HepG2 (cell line): ENCODE measurements at regions not wholly inside any gene's neighbourhood (a gene's known extent, or its start where the extent isn't known, plus 50 kb on each side); places are given as distances from the start of the nearest gene placed in this dataset.

Source experiments
- ATAC-seq: fragments of 200-7000 bp; cut with Tn5 transposase; 3 replicates; pipeline ENCODE4 v1.9.1; 2020; ENCODE audit warnings: mild to moderate bottlenecking, moderate library complexity
- BruUV-seq: library from RNA; stranded (reverse); fragments of 400-500 nt; replicated peaks from 2 replicates; lab custom pipeline; 2021; lab: Mats Ljungman, UMichigan
- CTCF ChIA-PET: fragments of 300-600 bp; formaldehyde crosslinking; extraction: SDS; loops from one replicate; lab custom pipeline; 2021; ENCODE audit warnings: low total read pairs, inconsistent platforms, low intra/inter-chr PET ratio; lab: Yijun Ruan, JAX
- POLR2A ChIA-PET: fragments of 350-600 bp; sonication (Branson Sonifier 250); formaldehyde crosslinking; loops from one replicate; lab custom pipeline; 2020; ENCODE audit warnings: antibody characterized with exemption, inconsistent platforms; lab: Yijun Ruan, JAX
- DNase-seq: peaks from one replicate; pipeline ENCODE4 v3.0.0-alpha.2; 2015; ENCODE audit warnings: low spot score
- FAIRE-seq: peaks from 3 replicates; lab custom pipeline; 2011; peaks lifted over from hg19 to GRCh38; lab: Jason Lieb, UNC
- H2AFZ ChIP-seq: one replicate; pipeline ENCODE4 v1.6.1; 2011; ENCODE audit warnings: low read length, inconsistent platforms
- H3K27ac ChIP-seq: fragments of 300-600 bp; 3 replicates; pipeline ENCODE4 v1.8.0; 2011; ENCODE audit warnings: mixed run types, mild to moderate bottlenecking, mixed read lengths, low read length, inconsistent platforms; ENCODE audit not compliant: insufficient read depth; ENCODE audit errors: extremely low read length
- H3K27me3 ChIP-seq, 2 experiments: fragments of 200-600 bp in 1 of 2; 2 replicates in 1 of 2; 3 replicates in 1 of 2; pipeline versions ENCODE4 v1.6.0 to v1.8.0; 2011; ENCODE audit warnings: low read length in 2 of 2, mild to moderate bottlenecking in 2 of 2, moderate library complexity in 2 of 2, inconsistent platforms in 1 of 2; ENCODE audit not compliant: insufficient read depth in 2 of 2, control insufficient read depth in 1 of 2
- H3K36me3 ChIP-seq, 2 experiments: fragments of 200-600 bp in 1 of 2; replicated peaks in 1 of 2; 2 replicates in 1 of 2; 3 replicates in 1 of 2; pipeline versions ENCODE4 v1.5.1 to v1.8.0; 2011; ENCODE audit warnings: low read length in 2 of 2, inconsistent platforms in 1 of 2; ENCODE audit not compliant: insufficient read depth in 2 of 2, control insufficient read depth in 1 of 2
- H3K4me1 ChIP-seq: 2 replicates; pipeline ENCODE4 v1.5.1; 2012; ENCODE audit warnings: low read length, inconsistent platforms; ENCODE audit not compliant: insufficient read depth
- H3K4me2 ChIP-seq: 2 replicates; pipeline ENCODE4 v1.6.0; 2011; ENCODE audit warnings: low read depth, low read length, inconsistent platforms
- H3K4me3 ChIP-seq, 3 experiments: fragments of 200-600 bp in 1 of 3; sonication (generic), shearing (Covaris generic) in 1 of 3; replicated peaks in 1 of 3; 2 replicates each; pipeline ENCODE4 v1.5.1; 2011 to 2016; ENCODE audit warnings: low read length in 3 of 3, inconsistent platforms in 2 of 3, low read depth in 2 of 3, mild to moderate bottlenecking in 2 of 3, control low read depth in 1 of 3, mixed read lengths in 1 of 3; ENCODE audit not compliant: insufficient read depth in 1 of 3
- H3K79me2 ChIP-seq: one replicate; pipeline ENCODE4 v1.6.1; 2011; ENCODE audit warnings: low read length, inconsistent platforms; ENCODE audit not compliant: insufficient read depth
- H3K9ac ChIP-seq: 2 replicates; pipeline ENCODE4 v1.6.0; 2011; ENCODE audit warnings: mild to moderate bottlenecking, low read depth, low read length, inconsistent platforms; ENCODE audit not compliant: insufficient read depth
- H3K9me3 ChIP-seq: 2 replicates; pipeline ENCODE4 v1.5.1; 2012; ENCODE audit warnings: mild to moderate bottlenecking, low read length
- H4K20me1 ChIP-seq: 2 replicates; pipeline ENCODE4 v1.6.0; 2011; ENCODE audit warnings: inconsistent platforms, mild to moderate bottlenecking, low read length, moderate library complexity; ENCODE audit not compliant: insufficient read depth
- ARHGAP35 ChIP-seq: sonication (generic); formaldehyde crosslinking; IDR thresholded peaks from 2 replicates; pipeline ENCODE4 v1.9.0; 2022; ENCODE audit warnings: mild to moderate bottlenecking, inconsistent platforms, moderate library complexity, missing genetic modification reagents, borderline replicate concordance
- CSRNP2 ChIP-seq: sonication (generic); formaldehyde crosslinking; conservative IDR thresholded peaks from 2 replicates; pipeline ENCODE4 v1.8.0; 2022; ENCODE audit warnings: low read depth, missing genetic modification reagents
- ELF1 ChIP-seq: sonication (generic); formaldehyde crosslinking; IDR thresholded peaks from 2 replicates; pipeline ENCODE4 v1.4.0; 2020; ENCODE audit warnings: missing genetic modification reagents
- FOXC1 ChIP-seq: sonication (generic); formaldehyde crosslinking; IDR thresholded peaks from 2 replicates; pipeline ENCODE4 v1.8.0; 2022; ENCODE audit warnings: mild to moderate bottlenecking, missing genetic modification reagents, borderline replicate concordance
- HINFP ChIP-seq: sonication (generic); formaldehyde crosslinking; IDR thresholded peaks from 2 replicates; pipeline ENCODE4 v1.4.0; 2020; ENCODE audit warnings: low read depth, mild to moderate bottlenecking, missing genetic modification reagents
- NCOR1 ChIP-seq: fragments of 200-600 bp; sonication (generic); IDR thresholded peaks from 2 replicates; pipeline ENCODE4 v1.7.0; 2017; ENCODE audit warnings: antibody characterized with exemption, low read length, borderline replicate concordance
- PHF20 ChIP-seq: sonication (generic); formaldehyde crosslinking; IDR thresholded peaks from 2 replicates; pipeline ENCODE4 v1.5.0; 2020; ENCODE audit warnings: mild to moderate bottlenecking, missing genetic modification reagents
- RAD51 ChIP-seq: fragments of 450-650 bp; IDR thresholded peaks from 2 replicates; pipeline ENCODE4 v1.6.1; 2016; ENCODE audit warnings: borderline replicate concordance
- RNF219 ChIP-seq: sonication (generic); formaldehyde crosslinking; IDR thresholded peaks from 2 replicates; pipeline ENCODE4 v1.5.0; 2020; ENCODE audit warnings: mild to moderate bottlenecking, missing genetic modification reagents
- SKI ChIP-seq: fragments of 450-650 bp; IDR thresholded peaks from one replicate; pipeline ENCODE4 v1.6.1; 2018; ENCODE audit warnings: mild to moderate bottlenecking; ENCODE audit not compliant: partially characterized antibody
- SMAD1 ChIP-seq: sonication (generic); formaldehyde crosslinking; IDR thresholded peaks from 2 replicates; pipeline ENCODE4 v1.4.0; 2020; ENCODE audit warnings: missing genetic modification reagents, low read depth, mild to moderate bottlenecking, borderline replicate concordance
- THYN1 ChIP-seq: sonication (generic); formaldehyde crosslinking; IDR thresholded peaks from 2 replicates; pipeline ENCODE4 v1.8.1; 2023; ENCODE audit warnings: low read depth, mild to moderate bottlenecking, moderate library complexity, missing genetic modification reagents, borderline replicate concordance
- TSC22D2 ChIP-seq: sonication (generic); formaldehyde crosslinking; IDR thresholded peaks from 2 replicates; pipeline ENCODE4 v1.5.1; 2020; ENCODE audit warnings: missing genetic modification reagents, mild to moderate bottlenecking, borderline replicate concordance
- ZFP1 ChIP-seq: IDR thresholded peaks from 2 replicates; pipeline ENCODE4 v1.6.1; 2016
- ZMYM3 ChIP-seq: sonication (generic); formaldehyde crosslinking; IDR thresholded peaks from 2 replicates; pipeline ENCODE4 v1.5.1; 2020; ENCODE audit warnings: mild to moderate bottlenecking, missing genetic modification reagents
- ZNF280D ChIP-seq: sonication (generic); formaldehyde crosslinking; IDR thresholded peaks from 2 replicates; pipeline ENCODE4 v1.5.1; 2020; ENCODE audit warnings: mild to moderate bottlenecking, missing genetic modification reagents
- ZNF569 ChIP-seq: sonication (generic); formaldehyde crosslinking; IDR thresholded peaks from 2 replicates; pipeline ENCODE4 v1.5.0; 2020; ENCODE audit warnings: mild to moderate bottlenecking, missing genetic modification reagents, moderate library complexity, borderline replicate concordance
- WGBS: methylation state at CpG from one replicate; pipeline ENCODE4 v1.1.6; 2017; ENCODE audit warnings: low lambda C conversion rate; 5-methylcytosine and 5-hydroxymethylcytosine counted together
- in situ Hi-C: cut with HindIII; loops from 2 replicates; pipeline ENCODE4 v1.10.0; 2017; ENCODE audit warnings: low pct_unique_long_range_greater_than_20kb; ENCODE audit not compliant: extremely low pct_ligation_motif_present
- intact Hi-C: fragments of 100-400 bp; cut with micrococcal nuclease; formaldehyde crosslinking; loops from one replicate; pipeline ENCODE4 v1.10.0; 2022; ENCODE audit not compliant: unreplicated experiment

GRCh38 chr21:23639721-23640120 is 1967.6 kb downstream of the MRPL39 start:
- Histone ChIP-seq H3K79me2 (no peaks in the 10 kb centered on the region), H3K27ac (no peak overlapping the region), H3K9ac (no peak overlapping the region), H3K9me3 (peaks cover 75% of the 10 kb centered on the region), H3K36me3 (no peaks in the 10 kb centered on the region), H3K4me3 (no peak overlapping the region), H3K4me1 (no peaks in the 10 kb centered on the region), H3K27me3 (no peaks in the 10 kb centered on the region), H4K20me1 (no peaks in the 10 kb centered on the region), H2AFZ (no peak overlapping the region), H3K4me2 (no peak overlapping the region)
- DNase-seq = no peak
- in situ Hi-C loops = no loop called here
- WGBS = 5% methylated on average over 2 of the region's 2 CpGs
- BruUV-seq = no TSS peak
- FAIRE-seq = no peak
- intact Hi-C loops = no loop called here
- CTCF ChIA-PET = no interaction called here
- ATAC-seq = no peak
- TF ChIP-seq ZNF569 (CRISPR knock-in tag) (no peak), TSC22D2 (CRISPR knock-in tag) (no peak), SKI (no peak), ZNF280D (CRISPR knock-in tag) (no peak), FOXC1 (CRISPR knock-in tag) (no peak), ELF1 (CRISPR knock-in tag) (no peak), ARHGAP35 (CRISPR knock-in tag) (no peak), THYN1 (CRISPR knock-in tag) (no peak), ZMYM3 (CRISPR knock-in tag) (no peak), RNF219 (CRISPR knock-in tag) (no peak), PHF20 (CRISPR knock-in tag) (no peak), ZFP1 (CRISPR knock-in tag) (no peak), CSRNP2 (CRISPR knock-in tag) (no peak), SMAD1 (no peak), HINFP (CRISPR knock-in tag) (no peak), RAD51 (no peak), NCOR1 (no peak)
- POLR2A ChIA-PET = no interaction called here
